HepG2 (cell line): ENCODE measurements at regions not wholly inside any gene's neighbourhood (a gene's known extent, or its start where the extent isn't known, plus 50 kb on each side); places are given as distances from the start of the nearest gene placed in this dataset.

Experiments used
- FOXK1 ChIP-seq: sonication (generic); formaldehyde crosslinking; IDR thresholded peaks from 2 replicates; pipeline ENCODE4 v1.4.0; 2020; ENCODE audit warnings: low read depth, missing genetic modification reagents, borderline replicate concordance
- HDAC2 ChIP-seq: sonication (generic); formaldehyde crosslinking; IDR thresholded peaks from 2 replicates; pipeline ENCODE4 v1.4.0; 2020; ENCODE audit warnings: missing genetic modification reagents
- HNRNPUL1 ChIP-seq: fragments of 200-400 bp; formaldehyde crosslinking; IDR thresholded peaks from 2 replicates; pipeline ENCODE4 v1.6.1; 2017; ENCODE audit warnings: low read depth, mild to moderate bottlenecking, low read length, moderate library complexity
- JUND ChIP-seq: sonication (generic); formaldehyde crosslinking; IDR thresholded peaks from 2 replicates; pipeline ENCODE4 v1.8.0; 2022; ENCODE audit warnings: mild to moderate bottlenecking, missing genetic modification reagents
- KDM5B ChIP-seq: sonication (generic); formaldehyde crosslinking; IDR thresholded peaks from 2 replicates; pipeline ENCODE4 v1.4.0; 2020; ENCODE audit warnings: missing genetic modification reagents, mild to moderate bottlenecking, borderline replicate concordance
- POLR2AphosphoS5 ChIP-seq: IDR thresholded peaks from 2 replicates; pipeline ENCODE4 v1.6.1; 2012; ENCODE audit warnings: low read depth, low read length
- XRCC5 ChIP-seq: fragments of 200-400 bp; formaldehyde crosslinking; optimal IDR thresholded peaks from 2 replicates; pipeline ENCODE3; 2017; ENCODE audit warnings: mild to moderate bottlenecking, low read length
- ZFP36L1 ChIP-seq: sonication (generic); formaldehyde crosslinking; IDR thresholded peaks from 2 replicates; pipeline ENCODE4 v1.8.0; 2022; ENCODE audit warnings: mild to moderate bottlenecking, missing genetic modification reagents, moderate library complexity
- ZNF354B ChIP-seq: sonication (generic); formaldehyde crosslinking; IDR thresholded peaks from 2 replicates; pipeline ENCODE4 v1.8.0; 2022; ENCODE audit warnings: mild to moderate bottlenecking, missing genetic modification reagents
- ZNF724P ChIP-seq: sonication (generic); formaldehyde crosslinking; IDR thresholded peaks from 2 replicates; pipeline ENCODE4 v1.8.0; 2022; ENCODE audit warnings: missing genetic modification reagents, borderline replicate concordance
- TF ChIP-seq, protein P1 (sequence below): sonication (generic); formaldehyde crosslinking; conservative IDR thresholded peaks from 2 replicates; pipeline ENCODE4 v1.5.0; 2020; ENCODE audit warnings: missing genetic modification reagents
- TF ChIP-seq, protein P2 (sequence below): sonication (generic); formaldehyde crosslinking; IDR thresholded peaks from 2 replicates; pipeline ENCODE4 v1.5.0; 2020; ENCODE audit warnings: mild to moderate bottlenecking, missing genetic modification reagents, moderate library complexity
- TF ChIP-seq, protein P3 (sequence below): sonication (generic); formaldehyde crosslinking; IDR thresholded peaks from 2 replicates; pipeline ENCODE4 v1.5.0; 2020; ENCODE audit warnings: missing genetic modification reagents

DNA sequence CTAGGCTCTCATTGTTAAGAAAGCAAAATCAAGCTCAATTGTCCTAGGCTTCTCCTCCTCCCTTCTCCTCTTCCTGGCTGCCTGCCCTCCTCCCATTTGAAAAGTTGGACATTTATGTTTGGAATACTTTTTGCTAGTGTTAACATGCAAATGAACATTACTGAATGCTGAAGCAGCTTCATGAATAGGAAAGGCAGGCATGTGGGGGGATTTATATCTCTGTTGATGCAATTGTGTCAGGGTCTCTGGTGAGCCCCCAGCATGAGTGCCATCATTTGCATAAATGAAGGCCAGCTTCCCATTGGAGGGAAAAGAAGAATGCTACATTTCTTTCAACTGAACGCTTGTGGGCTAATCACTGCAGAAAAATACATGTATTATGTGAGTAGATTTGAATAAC, 160.1 kb upstream of the NDST3 start:
- TF ChIP-seq HNRNPUL1: no peak
- no peak for TF ChIP-seq POLR2AphosphoS5
- no peak for TF ChIP-seq ZNF354B (CRISPR knock-in tag)
- TF ChIP-seq, protein P1, sequence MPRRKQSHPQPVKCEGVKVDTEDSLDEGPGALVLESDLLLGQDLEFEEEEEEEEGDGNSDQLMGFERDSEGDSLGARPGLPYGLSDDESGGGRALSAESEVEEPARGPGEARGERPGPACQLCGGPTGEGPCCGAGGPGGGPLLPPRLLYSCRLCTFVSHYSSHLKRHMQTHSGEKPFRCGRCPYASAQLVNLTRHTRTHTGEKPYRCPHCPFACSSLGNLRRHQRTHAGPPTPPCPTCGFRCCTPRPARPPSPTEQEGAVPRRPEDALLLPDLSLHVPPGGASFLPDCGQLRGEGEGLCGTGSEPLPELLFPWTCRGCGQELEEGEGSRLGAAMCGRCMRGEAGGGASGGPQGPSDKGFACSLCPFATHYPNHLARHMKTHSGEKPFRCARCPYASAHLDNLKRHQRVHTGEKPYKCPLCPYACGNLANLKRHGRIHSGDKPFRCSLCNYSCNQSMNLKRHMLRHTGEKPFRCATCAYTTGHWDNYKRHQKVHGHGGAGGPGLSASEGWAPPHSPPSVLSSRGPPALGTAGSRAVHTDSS (CRISPR knock-in tag): no peak
- TF ChIP-seq FOXK1: no peak
- TF ChIP-seq XRCC5: no peak
- no peak for TF ChIP-seq KDM5B (CRISPR knock-in tag)
- TF ChIP-seq ZFP36L1 (CRISPR knock-in tag): no peak
- TF ChIP-seq, protein P2, sequence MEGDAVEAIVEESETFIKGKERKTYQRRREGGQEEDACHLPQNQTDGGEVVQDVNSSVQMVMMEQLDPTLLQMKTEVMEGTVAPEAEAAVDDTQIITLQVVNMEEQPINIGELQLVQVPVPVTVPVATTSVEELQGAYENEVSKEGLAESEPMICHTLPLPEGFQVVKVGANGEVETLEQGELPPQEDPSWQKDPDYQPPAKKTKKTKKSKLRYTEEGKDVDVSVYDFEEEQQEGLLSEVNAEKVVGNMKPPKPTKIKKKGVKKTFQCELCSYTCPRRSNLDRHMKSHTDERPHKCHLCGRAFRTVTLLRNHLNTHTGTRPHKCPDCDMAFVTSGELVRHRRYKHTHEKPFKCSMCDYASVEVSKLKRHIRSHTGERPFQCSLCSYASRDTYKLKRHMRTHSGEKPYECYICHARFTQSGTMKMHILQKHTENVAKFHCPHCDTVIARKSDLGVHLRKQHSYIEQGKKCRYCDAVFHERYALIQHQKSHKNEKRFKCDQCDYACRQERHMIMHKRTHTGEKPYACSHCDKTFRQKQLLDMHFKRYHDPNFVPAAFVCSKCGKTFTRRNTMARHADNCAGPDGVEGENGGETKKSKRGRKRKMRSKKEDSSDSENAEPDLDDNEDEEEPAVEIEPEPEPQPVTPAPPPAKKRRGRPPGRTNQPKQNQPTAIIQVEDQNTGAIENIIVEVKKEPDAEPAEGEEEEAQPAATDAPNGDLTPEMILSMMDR (CRISPR knock-in tag): no peak
- no peak for TF ChIP-seq HDAC2 (CRISPR knock-in tag)
- TF ChIP-seq, protein P3, sequence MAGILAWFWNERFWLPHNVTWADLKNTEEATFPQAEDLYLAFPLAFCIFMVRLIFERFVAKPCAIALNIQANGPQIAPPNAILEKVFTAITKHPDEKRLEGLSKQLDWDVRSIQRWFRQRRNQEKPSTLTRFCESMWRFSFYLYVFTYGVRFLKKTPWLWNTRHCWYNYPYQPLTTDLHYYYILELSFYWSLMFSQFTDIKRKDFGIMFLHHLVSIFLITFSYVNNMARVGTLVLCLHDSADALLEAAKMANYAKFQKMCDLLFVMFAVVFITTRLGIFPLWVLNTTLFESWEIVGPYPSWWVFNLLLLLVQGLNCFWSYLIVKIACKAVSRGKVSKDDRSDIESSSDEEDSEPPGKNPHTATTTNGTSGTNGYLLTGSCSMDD (CRISPR knock-in tag): no peak
- TF ChIP-seq ZNF724P: no peak
- no peak for TF ChIP-seq JUND
